SH-SY5Y (cell line): ENCODE measurements at regions not wholly inside any gene's neighbourhood (a gene's known extent, or its start where the extent isn't known, plus 50 kb on each side); places are given as distances from the start of the nearest gene placed in this dataset.

Experiments
- GATA2 ChIP-seq: IDR thresholded peaks from 2 replicates; pipeline ENCODE4 v1.6.1; 2011; ENCODE audit warnings: mild to moderate bottlenecking, low read depth, low read length
- GATA3 ChIP-seq: IDR thresholded peaks from 2 replicates; pipeline ENCODE4 v1.6.1; 2011; ENCODE audit warnings: low read depth, mild to moderate bottlenecking, low read length, moderate library complexity

DNA sequence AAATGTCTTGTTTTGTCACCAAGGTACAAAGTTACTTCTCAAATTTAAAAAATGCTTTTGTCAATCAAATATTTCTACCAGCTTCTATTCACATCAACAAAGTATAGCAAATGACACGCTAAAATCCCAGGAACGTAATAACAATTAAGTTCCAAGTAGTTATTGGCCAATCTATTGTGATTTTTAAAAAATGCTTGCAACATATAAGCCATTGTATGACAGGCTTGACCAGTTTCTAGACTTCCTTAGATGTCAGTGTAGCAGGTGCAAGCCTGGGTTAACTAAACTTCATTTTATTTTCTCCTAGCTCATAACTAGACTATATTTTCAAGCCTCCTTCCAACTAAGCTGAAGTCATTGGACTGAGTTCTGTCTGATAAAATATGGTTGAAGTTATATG is 494.5 kb upstream of the PKN2 start:
- TF ChIP-seq GATA3 (no peak), GATA2 (no peak)

DNA sequence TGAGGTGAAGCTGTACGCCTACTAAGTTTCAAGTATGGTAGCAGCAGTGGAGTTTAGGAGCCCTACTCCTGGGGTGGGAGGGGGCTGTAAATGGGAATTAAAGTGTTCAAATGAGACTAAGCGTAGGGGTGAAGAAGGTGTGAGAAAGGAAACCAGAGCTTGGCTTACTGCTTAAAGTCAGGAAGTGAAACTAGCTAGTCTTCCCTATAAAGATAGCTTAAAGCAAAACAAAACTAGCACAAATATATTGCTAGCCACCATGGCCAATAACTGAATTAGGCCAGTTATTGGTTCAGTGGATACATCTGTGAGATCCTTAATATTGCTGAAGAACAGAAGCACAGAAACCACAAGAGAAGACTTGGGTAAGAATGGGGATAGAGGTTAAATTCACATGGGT is 492.2 kb upstream of the PKN2 start:
- TF ChIP-seq GATA2 (no peak), GATA3 (no peak)

DNA sequence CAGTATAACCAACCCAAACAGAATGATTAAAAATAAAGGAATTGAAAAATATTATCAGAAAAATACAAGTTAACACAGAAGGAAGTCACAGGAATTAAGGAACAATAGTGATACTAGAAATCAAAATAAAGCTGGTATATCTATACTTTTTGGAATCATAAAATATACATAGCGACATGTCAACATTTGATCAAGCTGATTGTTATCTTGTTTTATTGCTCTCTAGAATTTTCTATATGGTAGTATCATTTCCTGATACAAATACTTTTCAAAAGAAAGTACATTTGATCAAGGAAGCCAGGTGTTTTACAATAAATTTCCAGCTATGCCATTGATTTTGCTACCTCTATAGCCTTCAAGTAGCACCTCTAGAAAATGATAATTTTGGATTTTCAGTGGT is 489.5 kb upstream of the PKN2 start:
- no peak for TF ChIP-seq GATA3

DNA sequence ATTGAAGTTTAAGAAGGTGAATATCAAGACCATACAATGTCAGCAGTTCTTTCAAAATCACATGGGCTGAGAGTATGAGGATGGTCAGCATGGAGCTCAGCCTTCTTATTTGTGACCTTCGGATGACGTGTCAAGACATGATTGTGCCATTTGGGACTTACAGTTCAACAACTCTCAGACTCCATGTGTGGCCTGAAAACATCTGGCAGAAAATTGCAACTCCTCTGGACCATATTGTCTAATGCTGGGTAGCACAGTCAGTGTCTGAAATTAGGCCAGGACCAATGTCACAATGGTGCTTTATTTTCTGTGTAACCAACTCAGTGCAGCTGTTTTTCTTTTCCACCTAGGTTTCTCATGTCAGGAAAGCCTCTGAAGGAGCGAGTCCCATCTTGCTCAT is 483.5 kb upstream of the PKN2 start:
- no peak for TF ChIP-seq GATA3
- no peak for TF ChIP-seq GATA2

DNA sequence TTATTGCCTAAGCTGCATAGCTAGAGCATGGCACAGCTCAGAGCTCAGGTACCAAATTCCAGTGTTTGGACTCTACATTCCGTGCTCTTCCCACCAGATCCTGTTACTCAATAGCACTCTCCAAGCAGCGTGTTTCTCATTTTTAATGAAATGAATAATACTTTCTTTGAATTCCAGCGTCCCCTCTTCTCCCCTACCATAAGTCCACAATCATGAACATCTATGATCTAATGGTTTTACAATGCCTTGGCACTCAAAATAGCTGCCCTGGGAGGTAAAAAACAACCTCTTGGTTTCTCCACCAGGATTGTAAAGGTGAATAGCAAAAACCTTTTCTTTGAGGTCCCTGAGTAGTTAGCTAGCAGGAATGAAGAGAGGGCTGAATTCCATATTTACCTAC is 480.0 kb upstream of the PKN2 start:
- TF ChIP-seq GATA2 (no peak), GATA3 (no peak)

DNA sequence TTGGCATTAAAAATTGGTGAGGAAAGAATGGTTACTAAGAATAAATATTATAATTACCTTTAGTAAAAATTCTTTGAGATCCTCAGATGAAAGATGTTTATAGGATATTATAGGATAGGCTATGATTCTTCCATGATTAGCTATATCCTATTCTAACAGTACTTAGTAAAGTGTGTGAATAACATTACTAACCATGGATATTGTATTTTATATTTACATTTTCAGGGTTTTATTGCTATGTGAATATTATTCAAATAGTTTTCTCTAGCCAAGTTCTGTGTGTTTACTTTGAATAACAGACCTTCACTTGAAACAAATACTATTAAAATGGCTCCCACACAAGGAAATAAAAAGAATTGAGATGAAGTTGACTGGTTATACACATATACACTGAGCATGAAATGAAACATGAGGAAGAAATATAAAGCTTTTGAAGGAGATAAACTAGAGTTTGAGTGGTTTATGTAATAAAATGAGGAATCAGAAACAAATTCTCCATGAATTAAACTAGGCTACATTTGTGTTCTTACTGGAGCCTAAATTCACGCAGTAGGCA is 479.4 kb upstream of the PKN2 start:
- TF ChIP-seq GATA2 (no peak), GATA3 (no peak)

DNA sequence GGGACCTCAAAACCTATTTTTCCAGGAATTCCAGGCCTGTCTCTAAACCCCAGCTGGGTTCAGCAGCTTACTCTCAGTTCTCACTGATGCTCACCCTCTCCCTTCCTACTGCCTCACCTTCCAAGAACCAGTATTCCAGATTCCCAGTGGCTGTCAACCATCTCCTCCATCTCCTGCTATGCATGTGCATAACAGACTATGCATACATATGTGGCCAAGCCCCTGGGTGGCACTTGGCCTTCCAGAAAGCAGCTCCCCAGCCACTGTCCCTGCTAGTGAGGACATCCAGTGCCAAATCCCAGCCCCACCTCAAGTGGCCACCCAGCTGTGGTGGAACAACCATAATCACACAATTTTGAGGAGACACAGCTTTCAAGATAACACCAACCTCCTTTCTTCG is 475.7 kb upstream of the PKN2 start:
- no peak for TF ChIP-seq GATA2
- TF ChIP-seq GATA3, result no peak

DNA sequence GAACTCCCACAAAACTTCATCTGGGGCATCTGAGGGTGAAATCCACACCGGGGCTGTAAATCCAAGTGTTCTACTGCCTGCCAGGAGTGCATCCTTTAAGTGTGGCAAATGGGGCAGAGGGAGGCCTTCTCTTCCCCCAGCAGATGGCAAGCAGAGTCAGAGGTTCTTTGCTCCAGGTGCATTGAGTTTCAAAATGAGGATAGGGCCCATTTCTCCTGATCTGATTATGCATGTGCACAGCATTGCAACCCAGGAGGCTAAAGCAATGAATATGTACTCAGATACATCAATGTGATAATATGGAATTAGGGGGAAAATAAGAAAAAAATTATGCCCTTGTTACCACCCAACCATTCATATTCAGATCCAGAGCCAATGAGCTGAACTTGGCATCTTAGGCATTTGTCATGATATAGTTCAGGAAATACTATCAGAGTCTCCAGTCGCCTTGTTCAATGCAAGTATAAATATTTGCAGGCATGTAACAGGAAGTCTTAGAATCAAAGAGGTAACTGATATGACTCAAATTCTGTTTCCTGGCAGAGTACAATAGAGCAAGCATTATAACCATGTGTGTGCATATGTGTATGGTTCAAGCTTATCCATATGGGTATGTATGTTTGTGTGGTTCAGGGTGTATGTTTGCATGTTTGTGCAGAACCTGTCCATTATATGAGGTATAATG is 473.8 kb upstream of the PKN2 start:
- no peak for TF ChIP-seq GATA3
- no peak for TF ChIP-seq GATA2

DNA sequence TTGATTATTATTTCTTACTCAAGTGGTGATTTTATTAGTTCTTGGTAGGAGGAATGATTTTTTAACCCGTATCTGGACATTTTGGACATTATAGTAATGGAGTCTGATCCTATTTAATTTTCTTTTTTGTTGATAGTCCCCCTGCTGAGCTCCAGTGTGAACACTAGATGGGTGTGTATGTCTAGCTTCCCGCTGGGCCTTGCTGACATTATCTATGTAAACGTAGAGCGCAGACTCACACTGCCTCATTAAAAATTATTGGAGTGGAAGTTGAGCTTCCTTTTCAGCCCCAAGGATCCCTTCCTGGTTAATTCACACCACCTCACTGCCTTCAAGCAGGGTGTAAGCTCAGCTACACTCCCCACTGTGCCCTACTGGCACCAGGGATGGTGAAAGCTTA is 467.6 kb upstream of the PKN2 start:
- TF ChIP-seq GATA3, result no peak
- no peak for TF ChIP-seq GATA2

DNA sequence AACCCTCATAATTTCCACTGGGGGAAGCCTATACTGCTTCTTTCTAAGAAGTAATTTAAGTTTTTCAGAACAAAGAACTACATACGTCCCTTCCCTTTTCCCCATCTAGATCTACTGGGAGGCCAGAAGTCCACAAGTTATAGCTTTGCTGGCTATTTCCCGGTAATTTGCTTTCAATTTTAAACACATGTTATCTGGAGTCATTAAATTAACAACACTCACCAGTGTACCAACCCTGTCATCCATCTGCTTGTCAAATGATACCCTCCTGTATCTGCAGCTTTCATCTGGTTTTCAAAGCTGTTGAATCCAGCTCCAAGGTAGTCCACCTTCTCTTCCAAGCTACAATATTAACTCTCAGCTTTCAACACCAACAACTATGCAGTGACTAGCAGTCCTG is 466.7 kb upstream of the PKN2 start:
- TF ChIP-seq GATA3 (no peak), GATA2 (no peak)

DNA sequence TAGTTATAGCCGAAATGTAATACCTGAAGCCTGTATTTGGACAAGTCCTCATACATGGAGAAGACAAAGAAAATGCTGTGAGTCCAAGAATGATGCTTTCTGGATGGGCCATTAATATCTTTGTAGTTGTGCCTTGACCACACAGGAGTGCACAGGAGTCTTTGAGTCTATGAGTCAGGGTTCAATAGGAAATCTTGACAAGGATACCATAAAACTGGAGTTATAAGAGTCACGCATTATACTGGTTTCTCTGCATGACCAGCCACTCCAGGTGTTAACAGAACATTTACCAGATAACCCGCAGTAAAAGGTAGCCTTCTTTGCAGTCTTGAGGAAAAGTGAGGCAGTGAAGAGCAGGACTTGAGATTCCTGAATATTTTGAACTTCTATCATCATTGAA is 464.6 kb upstream of the PKN2 start:
- TF ChIP-seq GATA3 (no peak), GATA2 (no peak)

DNA sequence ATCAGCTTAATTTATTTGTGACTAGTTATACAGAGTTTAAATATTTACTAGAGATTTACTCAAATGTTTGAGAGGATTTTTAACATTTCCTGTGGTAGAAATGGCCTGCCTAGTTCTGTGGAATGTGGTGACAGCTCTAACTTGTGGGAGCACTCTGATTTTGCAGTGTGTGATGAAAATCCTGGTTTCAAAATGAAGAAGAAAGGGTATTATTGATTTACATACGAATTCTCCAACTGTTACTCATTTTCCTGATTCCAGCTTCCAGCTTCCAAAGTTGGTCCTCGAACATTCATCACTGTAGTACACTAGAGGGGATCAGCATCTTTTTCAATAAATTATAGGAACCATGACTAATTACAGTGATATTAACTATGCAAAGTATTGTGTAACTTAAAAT is 462.7 kb upstream of the PKN2 start:
- no peak for TF ChIP-seq GATA3
- no peak for TF ChIP-seq GATA2

DNA sequence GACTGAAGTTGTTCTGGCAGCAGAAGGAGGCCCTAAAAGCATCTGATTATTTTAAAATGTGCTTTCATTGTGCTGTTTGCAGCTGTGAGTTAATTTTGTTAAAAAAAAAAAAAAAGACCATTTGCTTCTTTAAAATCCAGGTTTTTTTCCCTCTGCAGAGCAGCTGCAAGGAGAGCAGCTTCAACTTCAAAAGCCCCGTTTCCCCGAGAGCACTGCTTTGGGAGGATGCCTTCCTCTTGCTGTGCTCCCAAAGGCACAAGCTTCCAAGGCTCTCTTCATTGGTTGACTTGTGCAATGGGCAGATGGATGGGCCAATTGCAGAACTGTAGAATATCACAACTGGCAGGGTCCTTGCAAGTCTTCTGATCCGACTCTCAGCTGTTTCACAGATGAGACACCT is 459.2 kb upstream of the PKN2 start:
- TF ChIP-seq GATA2, result no peak
- TF ChIP-seq GATA3, result no peak

DNA sequence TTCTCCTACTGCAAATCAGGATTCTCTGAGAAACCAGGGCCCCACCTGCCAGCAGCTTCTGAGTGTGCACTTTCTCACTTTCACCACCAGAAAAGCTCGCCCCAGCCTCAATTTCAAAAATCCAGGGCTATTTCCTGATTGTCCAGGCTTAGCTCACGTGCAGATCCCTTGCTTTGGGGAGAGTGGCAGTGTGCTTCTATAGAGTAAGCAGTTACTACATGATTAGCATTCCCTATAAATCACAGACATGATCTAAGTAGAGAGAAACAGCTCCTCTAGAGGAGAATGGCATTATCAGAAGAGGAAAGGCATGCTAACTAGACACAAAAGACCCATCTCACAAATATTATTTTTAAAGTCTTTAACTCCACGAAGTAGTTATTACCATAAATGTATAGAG is 456.0 kb upstream of the PKN2 start:
- TF ChIP-seq GATA2 (no peak), GATA3 (no peak)

DNA sequence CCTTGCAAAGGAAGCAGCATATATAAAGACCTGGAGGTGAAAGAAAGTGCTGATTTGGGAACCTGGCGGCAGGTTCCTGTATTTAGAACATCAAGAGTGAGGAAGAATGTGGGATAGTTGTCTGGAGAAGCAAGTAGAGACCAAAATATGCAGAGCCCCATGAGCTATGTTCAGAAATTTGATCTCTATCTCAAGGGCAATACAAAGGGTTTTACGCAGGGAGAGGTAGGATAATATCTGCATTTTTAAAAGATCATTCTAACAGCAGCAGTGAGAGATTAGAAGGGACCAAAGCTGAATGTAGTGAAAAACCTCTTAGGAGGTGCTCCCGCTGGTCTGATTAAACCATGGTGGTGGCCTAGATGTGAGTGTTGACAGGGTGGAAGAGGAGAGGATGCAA is 453.9 kb upstream of the PKN2 start:
- TF ChIP-seq GATA3, result no peak
- no peak for TF ChIP-seq GATA2

DNA sequence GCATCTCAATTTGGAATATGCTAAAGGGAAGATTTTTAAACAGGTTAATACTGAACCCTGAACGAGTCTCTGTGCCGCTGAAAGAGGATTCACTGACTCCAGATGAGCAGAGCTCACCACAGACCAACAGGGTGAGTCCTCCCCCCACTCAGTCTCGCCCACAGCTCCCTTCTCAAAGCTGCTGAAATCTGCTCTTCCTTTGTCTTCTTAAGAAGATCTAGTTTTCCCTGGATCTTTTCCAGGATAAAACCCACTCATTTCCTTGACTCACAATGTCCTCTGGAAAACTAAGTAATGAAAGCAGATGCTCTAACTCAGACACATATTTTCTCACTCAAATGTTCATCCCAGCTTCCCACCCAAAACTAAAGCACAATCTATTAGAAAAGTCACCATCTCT is 447.0 kb upstream of the PKN2 start:
- TF ChIP-seq GATA3 (no peak), GATA2 (no peak)
